Endodermal cell (in vitro differentiated cells): ENCODE measurements at regions not wholly inside any gene's neighbourhood (a gene's known extent, or its start where the extent isn't known, plus 50 kb on each side); places are given as distances from the start of the nearest gene placed in this dataset.

Experiments
- DNase-seq: peaks from one replicate; pipeline ENCODE4 v3.0.0-alpha.2; 2017
- H3K27ac ChIP-seq: 2 replicates; pipeline ENCODE4 v1.5.1; 2013; ENCODE audit warnings: mild to moderate bottlenecking, low read depth, low read length, moderate library complexity
- H3K27me3 ChIP-seq: 2 replicates; pipeline ENCODE4 v1.6.1; 2013; ENCODE audit warnings: mild to moderate bottlenecking, low read length, moderate library complexity; ENCODE audit not compliant: insufficient read depth, control insufficient read depth, poor library complexity, severe bottlenecking
- H3K36me3 ChIP-seq: 2 replicates; pipeline ENCODE4 v1.7.0; 2013; ENCODE audit warnings: mild to moderate bottlenecking, low read length, moderate library complexity; ENCODE audit not compliant: control insufficient read depth, insufficient read depth
- H3K4me1 ChIP-seq: one replicate; pipeline ENCODE4 v1.7.0; 2013; ENCODE audit warnings: low read length; ENCODE audit not compliant: control insufficient read depth, insufficient read depth
- H3K4me3 ChIP-seq: 2 replicates; pipeline ENCODE4 v1.5.1; 2013; ENCODE audit warnings: mild to moderate bottlenecking, low read length, moderate library complexity
- H3K9ac ChIP-seq: 2 replicates; pipeline ENCODE4 v1.6.1; 2013; ENCODE audit warnings: mild to moderate bottlenecking, low read length, moderate library complexity; ENCODE audit not compliant: poor library complexity, severe bottlenecking; ENCODE audit errors: extremely low read depth
- H3K9me3 ChIP-seq: 2 replicates; pipeline ENCODE4 v1.6.1; 2013; ENCODE audit warnings: mild to moderate bottlenecking, low read length, moderate library complexity; ENCODE audit not compliant: control insufficient read depth
- H3K27ac Mint-ChIP-seq: 2 replicates; pipeline ENCODE4 v1.8.0; 2020; ENCODE audit warnings: mixed read lengths
- H3K27me3 Mint-ChIP-seq: 2 replicates; pipeline ENCODE4 v1.8.0; 2021; ENCODE audit warnings: mild to moderate bottlenecking, mixed read lengths; ENCODE audit not compliant: insufficient read depth
- H3K36me3 Mint-ChIP-seq: 2 replicates; pipeline ENCODE4 v1.8.0; 2020; ENCODE audit warnings: low read depth, mixed read lengths
- H3K4me1 Mint-ChIP-seq: 2 replicates; pipeline ENCODE4 v1.8.0; 2020; ENCODE audit warnings: mixed read lengths
- H3K4me3 Mint-ChIP-seq: 2 replicates; pipeline ENCODE4 v1.8.0; 2020; ENCODE audit warnings: mild to moderate bottlenecking, moderate library complexity, mixed read lengths
- H3K9me3 Mint-ChIP-seq: 2 replicates; pipeline ENCODE4 v1.8.0; 2020; ENCODE audit warnings: mild to moderate bottlenecking, mixed read lengths
- WGBS, 2 experiments: methylation state at CpG; one replicate each; pipeline versions ENCODE4 v1.1.5 to v1.1.7; 2013; ENCODE audit warnings: missing lambda C conversion rate in 2 of 2, mixed read lengths in 1 of 2; ENCODE audit not compliant: insufficient coverage in 1 of 2, insufficient read length in 1 of 2; 5-methylcytosine and 5-hydroxymethylcytosine counted together
- TF ChIP-seq, protein P1 (sequence below): fragments of 200-600 bp; sonication (generic); conservative IDR thresholded peaks from 2 replicates; pipeline ENCODE4 v1.5.0; 2021; ENCODE audit warnings: antibody characterized with exemption, mild to moderate bottlenecking

DNA sequence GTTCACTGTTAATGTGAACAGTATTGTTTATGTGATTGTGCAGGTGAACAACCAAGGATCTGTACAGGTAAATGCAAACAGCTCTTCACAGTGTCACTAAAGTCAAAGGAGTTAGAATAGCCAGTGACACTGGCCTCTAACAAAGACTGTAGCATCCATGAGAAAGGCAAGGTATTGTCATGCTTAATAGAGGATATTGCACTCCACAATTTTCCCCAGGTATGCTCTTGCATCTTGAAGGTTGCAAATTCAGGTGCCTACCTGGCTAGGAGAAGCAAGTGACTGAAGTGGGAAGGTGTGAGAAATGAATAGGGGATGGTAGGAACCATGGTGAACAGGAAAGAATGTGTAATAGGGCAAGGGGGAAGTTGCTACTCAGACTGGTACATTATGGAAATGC is 101.2 kb upstream of the EFNA5 start:
- H3K27ac ChIP-seq, result no peak overlapping the region
- no peaks in the 10 kb centered on the region for H3K36me3 ChIP-seq
- no peaks in the 10 kb centered on the region for H3K9me3 ChIP-seq
- no peak for DNase-seq
- TF ChIP-seq, protein P1, sequence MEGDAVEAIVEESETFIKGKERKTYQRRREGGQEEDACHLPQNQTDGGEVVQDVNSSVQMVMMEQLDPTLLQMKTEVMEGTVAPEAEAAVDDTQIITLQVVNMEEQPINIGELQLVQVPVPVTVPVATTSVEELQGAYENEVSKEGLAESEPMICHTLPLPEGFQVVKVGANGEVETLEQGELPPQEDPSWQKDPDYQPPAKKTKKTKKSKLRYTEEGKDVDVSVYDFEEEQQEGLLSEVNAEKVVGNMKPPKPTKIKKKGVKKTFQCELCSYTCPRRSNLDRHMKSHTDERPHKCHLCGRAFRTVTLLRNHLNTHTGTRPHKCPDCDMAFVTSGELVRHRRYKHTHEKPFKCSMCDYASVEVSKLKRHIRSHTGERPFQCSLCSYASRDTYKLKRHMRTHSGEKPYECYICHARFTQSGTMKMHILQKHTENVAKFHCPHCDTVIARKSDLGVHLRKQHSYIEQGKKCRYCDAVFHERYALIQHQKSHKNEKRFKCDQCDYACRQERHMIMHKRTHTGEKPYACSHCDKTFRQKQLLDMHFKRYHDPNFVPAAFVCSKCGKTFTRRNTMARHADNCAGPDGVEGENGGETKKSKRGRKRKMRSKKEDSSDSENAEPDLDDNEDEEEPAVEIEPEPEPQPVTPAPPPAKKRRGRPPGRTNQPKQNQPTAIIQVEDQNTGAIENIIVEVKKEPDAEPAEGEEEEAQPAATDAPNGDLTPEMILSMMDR, result no peak
- H3K9me3 Mint-ChIP-seq, result no peaks in the 10 kb centered on the region
- peaks cover 72% of the 10 kb centered on the region for H3K4me1 Mint-ChIP-seq
- no peak overlapping the region for H3K4me3 Mint-ChIP-seq
- no peak overlapping the region for H3K9ac ChIP-seq
- no peaks in the 10 kb centered on the region for H3K27me3 Mint-ChIP-seq
- H3K27ac Mint-ChIP-seq, result no peak overlapping the region
- H3K4me1 ChIP-seq, result peaks cover 30% of the 10 kb centered on the region
- H3K36me3 Mint-ChIP-seq, result no peaks in the 10 kb centered on the region
- no peak overlapping the region for H3K4me3 ChIP-seq
- no peaks in the 10 kb centered on the region for H3K27me3 ChIP-seq

DNA sequence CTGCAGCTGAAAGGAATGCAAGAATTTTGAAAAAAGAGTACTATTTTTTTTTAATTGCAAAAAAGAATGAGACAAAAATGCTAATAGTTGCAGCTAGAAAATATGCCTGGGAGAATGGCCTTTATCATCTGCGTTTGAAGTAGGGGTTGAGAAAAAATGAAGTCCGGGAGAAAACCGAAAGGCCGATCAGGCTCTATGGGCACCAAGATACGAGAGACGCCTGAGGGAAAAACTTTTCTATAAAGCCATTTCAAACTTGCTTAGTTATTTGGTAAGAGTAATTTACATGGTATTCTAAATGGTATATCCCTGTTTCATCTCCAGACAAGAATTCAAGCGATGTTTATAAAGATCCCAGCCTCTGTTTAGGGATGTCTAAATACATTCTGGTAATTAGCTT is 99.3 kb upstream of the EFNA5 start:
- TF ChIP-seq, protein P1, result no peak
- no peaks in the 10 kb centered on the region for H3K36me3 ChIP-seq
- no peaks in the 10 kb centered on the region for H3K27me3 Mint-ChIP-seq
- no peaks in the 10 kb centered on the region for H3K36me3 Mint-ChIP-seq
- H3K27me3 ChIP-seq, result no peaks in the 10 kb centered on the region
- peaks cover 39% of the 10 kb centered on the region for H3K4me1 ChIP-seq
- no peak overlapping the region for H3K27ac ChIP-seq
- no peak for DNase-seq
- H3K9me3 ChIP-seq, result no peaks in the 10 kb centered on the region
- peaks cover 81% of the 10 kb centered on the region for H3K4me1 Mint-ChIP-seq
- H3K9me3 Mint-ChIP-seq, result no peaks in the 10 kb centered on the region
- no peak overlapping the region for H3K4me3 Mint-ChIP-seq
- H3K9ac ChIP-seq, result no peak overlapping the region
- H3K4me3 ChIP-seq, result no peak overlapping the region
- WGBS, 2 experiments, result 94 to 97% methylated on average over 5 to 7 of the region's 7 CpGs
- H3K27ac Mint-ChIP-seq, result no peak overlapping the region

DNA sequence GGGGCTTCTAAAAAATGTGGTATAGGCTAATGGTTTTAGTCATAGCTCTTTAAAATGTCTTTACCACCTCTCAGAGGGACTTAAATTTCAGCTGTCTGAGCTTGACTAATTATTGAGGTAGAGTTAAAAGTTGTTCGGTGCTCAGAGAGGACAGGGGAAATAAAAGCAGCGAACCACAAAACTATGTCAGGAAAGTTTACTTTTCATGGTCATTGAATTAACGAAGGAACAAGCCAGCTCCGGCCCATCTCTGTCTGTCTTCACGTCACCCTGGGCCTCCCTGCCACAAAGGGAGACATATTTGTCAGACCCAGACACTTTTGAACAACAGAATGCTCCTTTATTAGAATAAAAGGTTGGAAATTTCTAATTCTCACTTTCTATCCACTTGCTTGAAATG is 98.8 kb upstream of the EFNA5 start:
- TF ChIP-seq, protein P1, result no peak
- Histone ChIP-seq H3K9ac (no peak overlapping the region), H3K27ac (no peak overlapping the region), H3K9me3 (no peaks in the 10 kb centered on the region), H3K27me3 (no peaks in the 10 kb centered on the region), H3K4me3 (no peak overlapping the region), H3K4me1 (peaks cover 44% of the 10 kb centered on the region), H3K36me3 (no peaks in the 10 kb centered on the region)
- Mint-ChIP-seq H3K27ac (peak overlapping the region; percentile 54), H3K9me3 (no peaks in the 10 kb centered on the region), H3K4me1 (peaks cover 85% of the 10 kb centered on the region), H3K36me3 (no peaks in the 10 kb centered on the region), H3K4me3 (no peak overlapping the region), H3K27me3 (no peaks in the 10 kb centered on the region)
- 75 to 86% methylated on average over 3 to 5 of the region's 5 CpGs for WGBS, 2 experiments
- DNase-seq, result no peak
